Activated T-cell treated with anti-CD3 and anti-CD28 coated beads, Interleukin-2, amount 50 U/mL, for 48 hours (primary cell): ENCODE measurements at regions not wholly inside any gene's neighbourhood (a gene's known extent, or its start where the extent isn't known, plus 50 kb on each side); places are given as distances from the start of the nearest gene placed in this dataset.
A peak's percentile ranks its signal among the peaks of the same experiment; 100 is the strongest.

Experiments used
- DNase-seq, 2 experiments: peaks; one replicate each; pipeline ENCODE4 v3.0.0-alpha.2; 2020

GRCh38 chr13:50701469-50701868 lies 142.0 kb downstream of the DLEU7 start:
- DNase-seq, result no peak

- DNase-seq, result no peak
Measured at GRCh38 chr13:50706505-50706904, 137.0 kb downstream of the DLEU7 start.

DNA sequence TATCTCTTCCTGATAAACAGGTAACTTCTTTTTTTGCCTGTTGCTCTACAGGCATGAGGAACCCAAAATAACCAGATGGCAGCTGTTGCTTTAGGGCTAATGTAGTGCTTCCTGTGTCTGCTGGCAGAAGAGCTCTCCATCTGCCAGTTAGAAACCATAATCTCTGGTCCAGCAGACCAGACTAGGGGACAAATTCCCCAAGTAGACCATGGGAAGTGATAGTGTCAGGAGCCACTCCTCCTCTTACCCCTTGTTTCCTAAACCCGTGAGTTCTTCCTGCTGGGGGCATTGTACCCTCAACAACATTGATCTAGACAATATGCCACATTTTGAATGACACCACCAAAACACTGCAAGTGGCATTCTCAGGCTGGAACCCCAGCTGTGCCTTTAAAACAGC lies 135.9 kb downstream of the DLEU7 start:
- no peak for DNase-seq

DNA sequence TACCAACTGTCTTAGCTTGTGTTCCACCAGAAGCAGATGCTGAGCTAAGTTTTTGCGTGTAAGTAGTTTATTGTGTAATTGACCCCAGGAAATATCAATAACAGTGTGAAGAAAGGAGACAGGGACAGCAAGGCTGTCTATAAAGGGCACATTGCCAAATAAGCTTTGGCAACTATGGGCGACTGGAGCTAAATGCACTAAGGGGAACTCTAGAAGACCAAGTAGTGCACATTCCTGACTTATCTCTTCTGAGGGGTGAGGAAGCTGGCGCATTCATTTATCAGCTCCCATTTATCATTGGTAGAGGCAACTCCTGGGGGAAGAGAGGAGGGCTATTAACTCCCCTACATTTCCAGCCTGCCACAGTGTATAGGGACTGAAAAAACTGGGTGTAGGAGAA lies 135.0 kb downstream of the DLEU7 start:
- DNase-seq, result no peak

GRCh38 chr13:50709058-50709457 lies 134.4 kb downstream of the DLEU7 start:
- no peak for DNase-seq

DNA sequence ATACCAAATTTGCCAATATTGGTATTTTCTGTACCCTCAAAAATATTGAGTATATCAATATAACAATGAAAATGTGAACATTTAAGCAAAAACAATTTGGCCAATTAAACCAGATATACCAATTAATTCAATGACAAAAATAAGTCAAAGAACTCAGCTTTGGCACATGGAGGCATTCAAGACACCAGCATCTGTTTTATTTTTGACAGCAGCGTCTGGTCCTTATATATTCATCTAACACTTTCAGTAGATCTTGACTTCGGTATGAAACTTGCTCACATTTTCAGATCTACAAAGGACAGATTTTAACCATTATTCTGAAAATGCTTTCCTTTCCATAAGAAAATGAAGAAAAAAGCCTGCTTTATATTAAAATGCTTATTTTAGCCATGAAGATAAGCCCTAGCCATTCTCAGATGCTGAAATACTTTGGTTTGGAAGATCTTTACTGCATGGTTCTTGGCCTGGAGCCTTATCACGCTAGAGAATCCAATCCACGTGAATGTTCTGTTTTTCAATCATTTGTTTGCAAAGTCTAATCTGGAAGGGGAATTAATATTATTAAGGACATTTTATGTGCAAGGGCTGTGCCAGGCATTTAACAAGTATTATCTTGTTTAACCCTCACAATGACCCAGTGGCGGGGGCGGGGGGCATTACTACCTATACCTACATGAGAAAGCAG lies 132.2 kb downstream of the DLEU7 start:
- no peak for DNase-seq

DNA sequence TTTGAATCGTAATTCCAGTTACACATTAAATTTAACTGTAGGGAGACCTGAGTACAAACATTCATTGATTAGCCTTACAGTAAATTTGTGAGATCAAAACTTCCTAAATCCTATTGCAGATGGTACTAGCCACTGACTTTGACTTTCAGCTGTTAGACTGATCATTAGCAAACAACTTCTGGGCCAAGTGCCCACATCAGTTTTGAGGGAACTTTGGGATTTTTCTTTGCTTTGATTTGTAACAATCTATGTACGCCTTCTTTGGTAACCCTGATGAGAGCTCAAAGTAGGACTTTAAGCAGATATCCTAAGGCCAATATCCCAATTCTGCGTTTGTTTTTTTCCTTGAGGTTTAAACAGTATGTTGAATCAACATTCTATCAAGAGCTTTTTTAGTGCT lies 131.5 kb downstream of the DLEU7 start:
- no peak for DNase-seq

- no peak for DNase-seq
Measured at GRCh38 chr13:50712456-50712855, 131.0 kb downstream of the DLEU7 start.

- DNase-seq, result no peak
Measured at GRCh38 chr13:50712881-50713280, 130.6 kb downstream of the DLEU7 start.

DNA sequence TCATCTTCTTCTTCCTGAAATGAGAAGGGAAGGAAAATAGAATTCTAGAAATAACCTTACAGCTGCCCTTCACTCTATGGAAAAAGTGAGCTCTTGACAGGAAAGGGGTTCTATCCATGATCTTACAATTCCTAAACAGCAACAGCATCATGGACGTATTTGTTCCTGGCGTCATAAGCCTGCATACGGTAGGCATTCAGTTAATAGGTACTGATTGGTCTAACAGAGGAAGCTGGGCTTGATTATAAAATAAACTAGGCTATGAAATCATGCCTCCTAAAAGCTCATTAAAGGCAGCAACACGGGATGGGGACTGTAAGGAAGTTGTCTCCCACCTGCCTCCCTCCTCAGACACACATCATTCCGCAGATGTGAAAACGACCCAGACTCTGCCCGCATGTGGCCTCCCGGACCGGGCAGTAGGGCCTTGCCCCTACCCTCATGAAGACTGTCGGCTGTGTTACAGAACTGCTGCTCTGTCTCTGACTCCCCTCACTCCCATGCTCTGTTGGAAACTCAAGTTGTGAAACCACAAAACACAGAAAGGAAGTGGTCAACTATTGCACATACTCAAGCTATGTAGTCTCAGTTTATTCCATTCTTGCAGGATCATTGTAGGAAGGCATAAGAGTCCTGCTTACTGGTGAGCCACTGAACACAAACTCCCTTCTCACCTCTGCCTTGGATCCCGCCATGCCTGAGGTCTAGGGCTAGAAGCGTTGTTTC lies 129.8 kb downstream of the DLEU7 start:
- peak; percentile 20 to 22 for DNase-seq

- no peak for DNase-seq
Measured at GRCh38 chr13:50714891-50715290, 128.6 kb downstream of the DLEU7 start.

DNA sequence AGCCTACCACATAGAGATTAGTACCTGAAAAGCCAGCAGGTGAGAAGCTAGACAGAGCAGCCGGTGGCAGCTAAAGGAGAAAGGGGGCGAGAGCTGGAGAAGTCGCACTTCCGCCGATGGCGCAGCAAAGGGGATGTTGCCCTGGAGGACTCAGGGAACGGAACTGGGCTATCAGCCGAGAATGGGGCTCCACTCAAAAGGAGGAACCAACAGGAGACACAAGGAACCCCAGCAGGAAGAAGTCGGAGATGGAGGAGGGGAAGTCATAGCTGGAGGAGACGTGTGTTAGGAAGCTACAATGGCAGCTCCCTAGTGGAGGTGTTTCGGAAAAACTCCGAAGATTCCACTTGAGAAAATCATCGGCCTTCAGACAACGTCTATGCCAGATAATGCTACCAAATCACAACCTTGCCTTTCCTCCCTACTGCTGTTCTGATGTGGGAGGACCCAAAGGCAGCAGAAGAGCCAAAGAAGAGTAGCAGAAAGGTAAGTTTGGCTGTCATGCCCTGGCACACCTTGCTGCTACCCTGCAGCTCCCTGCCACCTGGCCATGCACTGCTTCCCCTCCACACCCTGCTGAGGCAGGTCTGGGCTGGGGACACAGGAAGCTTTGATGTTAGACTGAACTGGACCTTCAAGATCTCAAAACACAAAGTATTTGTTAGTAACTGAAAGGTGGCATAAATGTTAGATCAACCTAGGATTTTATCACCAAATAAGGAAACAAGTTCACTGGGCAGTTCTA lies 127.9 kb downstream of the DLEU7 start:
- DNase-seq, result no peak

DNA sequence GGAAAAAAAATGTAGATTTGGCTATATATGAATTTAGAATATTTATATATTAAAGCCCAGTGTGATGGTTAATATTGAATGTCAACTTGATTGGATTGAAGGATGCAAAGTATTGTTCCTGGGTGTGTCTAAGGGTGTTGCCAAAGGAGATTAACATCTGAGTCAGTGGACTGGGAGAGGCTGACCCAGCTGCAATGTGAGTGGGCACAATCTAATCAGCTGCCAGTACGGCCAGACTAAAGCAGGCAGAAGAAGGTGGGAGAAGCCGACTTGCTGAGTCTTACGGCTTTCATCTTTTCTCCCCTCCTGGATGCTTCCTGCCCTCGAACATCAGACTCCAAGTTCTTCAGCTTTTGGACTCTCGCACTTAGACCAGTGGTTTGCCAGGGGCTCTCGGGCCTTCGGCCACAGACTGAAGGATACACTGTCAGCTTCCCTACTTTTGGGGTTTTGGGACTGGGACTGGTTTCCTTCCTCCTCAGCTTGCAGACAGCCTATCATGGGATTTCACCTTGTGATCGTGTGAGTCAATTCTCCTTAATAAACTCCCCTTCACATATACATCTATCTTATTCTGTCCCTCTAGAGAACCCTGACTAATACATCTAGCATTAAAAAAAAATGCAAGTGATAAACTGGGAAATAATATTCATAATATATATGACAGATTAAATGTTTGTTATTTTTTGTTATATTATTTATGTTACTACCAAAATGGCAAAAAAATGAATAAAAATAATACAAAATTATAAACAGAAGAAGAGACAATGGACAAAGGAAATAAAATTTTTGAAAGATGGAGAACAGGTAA lies 122.4 kb downstream of the DLEU7 start:
- DNase-seq, result no peak

- DNase-seq, result no peak
Measured at GRCh38 chr13:50721672-50721992, 121.9 kb downstream of the DLEU7 start.

DNA sequence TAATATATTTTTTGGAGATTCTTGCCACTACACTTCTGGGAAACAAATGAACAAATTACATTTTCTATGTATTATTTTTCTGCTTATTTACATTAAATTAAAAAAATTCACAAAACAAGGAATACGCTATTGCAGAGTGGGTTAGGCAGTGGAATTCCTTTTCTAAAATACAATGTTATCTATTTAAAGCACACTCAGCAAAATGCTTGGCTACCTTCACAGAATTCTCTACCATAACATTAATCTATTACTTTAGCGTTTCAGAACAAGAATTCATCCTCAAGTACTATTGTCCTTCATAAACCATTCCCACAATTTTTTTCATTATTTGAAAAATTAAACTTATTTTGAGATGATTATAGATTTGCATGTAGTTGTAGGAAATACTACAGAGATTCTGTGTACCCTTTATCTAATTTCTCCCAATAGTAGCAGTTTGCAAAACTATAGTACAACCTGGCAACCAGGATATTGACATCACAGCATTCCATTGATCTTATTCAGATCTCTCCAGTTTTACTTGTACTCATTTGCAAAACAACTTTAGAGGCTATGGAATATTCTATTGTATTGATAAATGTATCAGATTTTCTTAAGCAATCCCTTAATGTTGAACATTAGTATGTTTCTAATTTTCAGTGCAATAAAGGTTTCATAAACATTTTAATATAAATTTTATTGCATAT lies 120.9 kb downstream of the DLEU7 start:
- no peak for DNase-seq

- no peak for DNase-seq
Measured at GRCh38 chr13:50724438-50724837, 119.1 kb downstream of the DLEU7 start.

DNA sequence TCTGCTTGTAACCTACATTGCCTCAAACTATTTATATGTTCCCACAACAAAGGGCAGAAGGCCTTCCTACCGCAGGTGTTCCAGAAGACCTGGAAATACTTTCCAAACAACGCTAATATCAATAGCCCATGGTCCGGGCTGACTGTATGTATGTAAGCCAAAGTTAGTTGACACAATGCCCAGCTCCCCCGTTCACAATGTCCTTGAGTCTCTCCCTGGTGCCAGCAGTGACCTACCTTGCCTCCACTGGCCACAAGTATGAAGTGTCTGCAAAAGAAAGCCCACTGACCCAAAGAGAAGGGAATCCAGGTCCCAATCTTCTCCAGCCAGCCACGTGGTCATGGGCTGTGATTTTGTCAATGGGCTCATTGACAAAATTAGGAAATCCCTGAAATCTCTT lies 118.6 kb downstream of the DLEU7 start:
- DNase-seq, result no peak

- no peak for DNase-seq
Measured at GRCh38 chr13:50726164-50726563, 117.3 kb downstream of the DLEU7 start.

- no peak for DNase-seq
Measured at GRCh38 chr13:50729177-50729576, 114.3 kb downstream of the DLEU7 start.

DNA sequence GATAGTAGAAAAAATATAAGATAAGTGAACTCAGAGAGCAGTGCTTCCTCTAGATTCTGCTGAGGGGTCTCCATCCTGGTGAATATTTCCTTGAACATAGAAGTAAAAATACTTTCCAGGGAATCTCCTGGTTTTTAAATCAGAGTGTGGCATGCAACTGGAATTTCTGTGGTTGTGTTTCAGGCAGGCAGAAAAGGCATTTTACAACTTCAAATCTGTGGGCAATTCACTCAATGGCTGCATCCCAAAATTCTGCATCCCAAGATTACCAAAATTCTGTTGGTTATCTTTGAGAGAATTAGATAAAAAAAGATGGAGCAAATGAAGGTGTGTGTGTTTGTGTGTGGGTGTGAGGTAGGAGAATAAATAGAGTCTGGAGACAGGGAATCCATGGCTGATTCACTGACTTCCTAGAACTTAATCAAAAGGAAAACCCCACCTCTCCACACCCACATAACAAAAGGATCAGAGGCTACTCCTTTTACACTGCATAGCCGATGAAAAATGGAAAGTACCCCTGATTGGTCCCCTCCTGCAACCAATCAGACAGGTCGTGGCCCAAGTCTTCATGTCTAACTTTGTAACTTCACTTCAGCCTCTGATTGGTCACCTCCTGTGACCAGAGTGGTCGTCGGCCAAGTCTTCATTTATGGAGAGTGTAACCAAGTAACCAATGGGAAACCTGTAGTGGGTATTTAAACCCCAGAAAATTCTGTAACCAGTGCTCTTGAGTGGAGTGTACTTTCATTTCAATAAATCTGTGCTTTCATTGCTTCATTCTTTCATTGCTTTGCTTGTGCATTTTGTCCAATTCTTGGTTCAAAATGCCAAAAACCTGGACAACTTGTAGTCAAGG lies 112.8 kb downstream of the DLEU7 start:
- no peak for DNase-seq

GRCh38 chr13:50731400-50731799 lies 112.1 kb downstream of the DLEU7 start:
- no peak for DNase-seq

- DNase-seq, result no peak
Measured at GRCh38 chr13:50732712-50733111, 110.8 kb downstream of the DLEU7 start.
